ENCODE measurements at regions not wholly inside any gene's neighbourhood (a gene's known extent, or its start where the extent isn't known, plus 50 kb on each side); places are given as distances from the start of the nearest gene placed in this dataset.

- H3K27ac ChIP-seq = no peak overlapping the region
- no peak for DNase-seq
- no peaks in the 10 kb centered on the region for H3K4me1 ChIP-seq
- no peak overlapping the region for H3K4me3 ChIP-seq
- no peak for TF ChIP-seq CTCF (IDR thresholded peaks at IDR 0.05)
- TF ChIP-seq POLR2A (IDR thresholded peaks at IDR 0.05) = no peak
- no peaks in the 10 kb centered on the region for H3K9me3 ChIP-seq
- no peaks in the 10 kb centered on the region for H3K27me3 ChIP-seq
- H3K36me3 ChIP-seq = no peaks in the 10 kb centered on the region
Measured at GRCh38 chr5:107803728-107804127, 133.0 kb upstream of the EFNA5 start.

GRCh38 chr5:107801061-107801460 lies 130.3 kb upstream of the EFNA5 start:
- H3K4me3 ChIP-seq = no peak overlapping the region
- DNase-seq = no peak
- TF ChIP-seq POLR2A (IDR thresholded peaks at IDR 0.05) = no peak
- TF ChIP-seq CTCF (IDR thresholded peaks at IDR 0.05) = no peak

GRCh38 chr5:107799306-107799705 lies 128.6 kb upstream of the EFNA5 start:
- no peak for TF ChIP-seq CTCF (IDR thresholded peaks at IDR 0.05)
- no peak for TF ChIP-seq POLR2A (IDR thresholded peaks at IDR 0.05)
- Histone ChIP-seq H3K9me3 (no peaks in the 10 kb centered on the region), H3K27me3 (no peaks in the 10 kb centered on the region), H3K4me1 (no peaks in the 10 kb centered on the region), H3K27ac (no peak overlapping the region), H3K4me3 (no peak overlapping the region), H3K36me3 (no peaks in the 10 kb centered on the region)
- DNase-seq = no peak

More at GRCh38 chr5:107801061-107801460, 130.3 kb upstream of the EFNA5 start:
- H3K9me3 ChIP-seq = no peaks in the 10 kb centered on the region
- no peak overlapping the region for H3K27ac ChIP-seq
- no peaks in the 10 kb centered on the region for H3K4me1 ChIP-seq
- no peaks in the 10 kb centered on the region for H3K27me3 ChIP-seq
- no peaks in the 10 kb centered on the region for H3K36me3 ChIP-seq

GRCh38 chr5:107796797-107797196 lies 126.1 kb upstream of the EFNA5 start:
- H3K27me3 ChIP-seq = no peaks in the 10 kb centered on the region
- no peaks in the 10 kb centered on the region for H3K36me3 ChIP-seq
- DNase-seq = no peak
- H3K4me1 ChIP-seq = no peaks in the 10 kb centered on the region
- H3K4me3 ChIP-seq = no peak overlapping the region
- H3K9me3 ChIP-seq = no peaks in the 10 kb centered on the region
- no peak overlapping the region for H3K27ac ChIP-seq
- TF ChIP-seq CTCF (IDR thresholded peaks at IDR 0.05) (no peak), POLR2A (IDR thresholded peaks at IDR 0.05) (no peak)

GRCh38 chr5:107794741-107795140 lies 124.0 kb upstream of the EFNA5 start:
- H3K36me3 ChIP-seq = no peaks in the 10 kb centered on the region
- H3K4me3 ChIP-seq = no peak overlapping the region
- DNase-seq = no peak
- no peak overlapping the region for H3K27ac ChIP-seq
- no peak for TF ChIP-seq CTCF (IDR thresholded peaks at IDR 0.05)
- TF ChIP-seq POLR2A (IDR thresholded peaks at IDR 0.05) = no peak
- no peaks in the 10 kb centered on the region for H3K9me3 ChIP-seq
- no peaks in the 10 kb centered on the region for H3K27me3 ChIP-seq
- H3K4me1 ChIP-seq = no peaks in the 10 kb centered on the region

- Histone ChIP-seq H3K27me3 (no peaks in the 10 kb centered on the region), H3K4me3 (no peak overlapping the region), H3K27ac (no peak overlapping the region), H3K4me1 (no peaks in the 10 kb centered on the region), H3K36me3 (no peaks in the 10 kb centered on the region), H3K9me3 (no peaks in the 10 kb centered on the region)
- DNase-seq = no peak
- TF ChIP-seq POLR2A (IDR thresholded peaks at IDR 0.05) = no peak
- no peak for TF ChIP-seq CTCF (IDR thresholded peaks at IDR 0.05)
Measured at GRCh38 chr5:107792940-107793339, 122.2 kb upstream of the EFNA5 start.
